ENCODE measurements at regions not wholly inside any gene's neighbourhood (a gene's known extent, or its start where the extent isn't known, plus 50 kb on each side); places are given as distances from the start of the nearest gene placed in this dataset.

DNA sequence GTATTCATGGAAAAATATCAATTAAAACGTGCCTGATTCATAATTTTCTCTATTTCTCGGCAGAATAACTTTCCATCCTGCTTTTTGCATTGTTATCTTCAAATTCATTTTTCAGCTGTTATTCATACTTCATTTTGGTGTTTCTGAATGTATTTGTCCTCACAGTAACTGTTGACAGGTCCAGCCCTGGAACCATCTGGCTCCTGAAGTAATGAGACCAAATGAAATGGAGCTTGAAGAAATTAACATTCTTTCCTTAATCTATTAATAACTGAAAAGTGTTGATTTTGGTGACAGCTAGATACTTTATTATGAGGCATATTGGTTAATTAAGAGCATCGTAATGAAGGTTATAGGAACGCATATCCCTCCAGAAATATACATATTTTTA lies 257.0 kb upstream of the MINDY3 start:
- no peak for DNase-seq
- no peak overlapping the region for H3K27ac ChIP-seq
- no peaks in the 10 kb centered on the region for H3K4me1 ChIP-seq (ENCODE audit: insufficient read depth)
- H3K27me3 ChIP-seq (replicated peaks; ENCODE audit: insufficient read depth) = no peaks in the 10 kb centered on the region
- no peak overlapping the region for H3K4me2 ChIP-seq (ENCODE audit: unreplicated experiment)
- no peaks in the 10 kb centered on the region for H3K36me3 ChIP-seq (ENCODE audit: low read depth)
- 0 to 2% methylated on average over 4 of the region's 4 CpGs for WGBS, 2 experiments (ENCODE audit: low coverage in 1 of 2, low lambda C conversion rate in 2 of 2, missing lambda C conversion rate in 2 of 2)
- H4K20me1 ChIP-seq (ENCODE audit: insufficient read depth) = no peaks in the 10 kb centered on the region
- no peaks in the 10 kb centered on the region for H3F3A ChIP-seq (ENCODE audit: insufficient read depth)
- no peak overlapping the region for H3K4me3 ChIP-seq
- TF ChIP-seq EZH2 (IDR thresholded peaks at IDR 0.05; ENCODE audit: insufficient read depth, poor library complexity, severe bottlenecking) = no peak
- TF ChIP-seq EZH2phosphoT487 (IDR thresholded peaks at IDR 0.05; ENCODE audit: insufficient read depth, low read depth) = no peak
- H3K79me2 ChIP-seq (ENCODE audit: insufficient read depth) = no peaks in the 10 kb centered on the region
- H3K9me3 ChIP-seq (ENCODE audit: low read depth) = no peaks in the 10 kb centered on the region
- H3K9ac ChIP-seq = no peak overlapping the region
- no peaks in the 10 kb centered on the region for H3K9me2 ChIP-seq (ENCODE audit: insufficient read depth)
- H2AFZ ChIP-seq = no peak overlapping the region
- in situ Hi-C loops (cut with MboI) = no loop called here

DNA sequence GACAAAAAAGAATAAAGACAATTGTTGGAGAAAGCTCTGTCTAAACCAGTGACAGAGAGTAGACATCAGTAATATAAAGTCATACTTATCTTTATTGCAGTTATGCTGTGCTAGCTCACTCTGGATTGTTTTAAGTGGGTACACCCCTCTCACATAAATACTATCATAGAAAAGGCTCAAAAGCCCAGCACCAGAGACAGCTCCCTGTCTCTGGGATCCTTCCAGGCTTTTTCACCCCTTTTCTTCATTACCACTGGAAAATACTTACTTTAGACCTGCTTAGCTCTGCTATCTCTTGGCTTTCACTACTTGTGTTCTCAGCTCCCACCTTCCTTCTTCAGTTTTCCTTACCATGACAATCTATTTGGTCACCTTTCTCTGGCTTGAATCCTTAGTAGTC lies 259.1 kb upstream of the MINDY3 start:
- Histone ChIP-seq H3K4me2 (ENCODE audit: unreplicated experiment) (no peak overlapping the region), H3K4me3 (no peak overlapping the region), H4K20me1 (ENCODE audit: insufficient read depth) (no peaks in the 10 kb centered on the region), H3K27me3 (replicated peaks; ENCODE audit: insufficient read depth) (no peaks in the 10 kb centered on the region), H3K36me3 (ENCODE audit: low read depth) (no peaks in the 10 kb centered on the region), H2AFZ (no peak overlapping the region), H3K9me2 (ENCODE audit: insufficient read depth) (no peaks in the 10 kb centered on the region), H3K27ac (no peak overlapping the region), H3F3A (ENCODE audit: insufficient read depth) (no peaks in the 10 kb centered on the region), H3K9me3 (ENCODE audit: low read depth) (no peaks in the 10 kb centered on the region), H3K4me1 (ENCODE audit: insufficient read depth) (no peaks in the 10 kb centered on the region), H3K79me2 (ENCODE audit: insufficient read depth) (no peaks in the 10 kb centered on the region), H3K9ac (no peak overlapping the region)
- in situ Hi-C loops (cut with MboI) = no loop called here
- no peak for DNase-seq
- TF ChIP-seq EZH2 (IDR thresholded peaks at IDR 0.05; ENCODE audit: insufficient read depth, poor library complexity, severe bottlenecking) (no peak), EZH2phosphoT487 (IDR thresholded peaks at IDR 0.05; ENCODE audit: insufficient read depth, low read depth) (no peak)

DNA sequence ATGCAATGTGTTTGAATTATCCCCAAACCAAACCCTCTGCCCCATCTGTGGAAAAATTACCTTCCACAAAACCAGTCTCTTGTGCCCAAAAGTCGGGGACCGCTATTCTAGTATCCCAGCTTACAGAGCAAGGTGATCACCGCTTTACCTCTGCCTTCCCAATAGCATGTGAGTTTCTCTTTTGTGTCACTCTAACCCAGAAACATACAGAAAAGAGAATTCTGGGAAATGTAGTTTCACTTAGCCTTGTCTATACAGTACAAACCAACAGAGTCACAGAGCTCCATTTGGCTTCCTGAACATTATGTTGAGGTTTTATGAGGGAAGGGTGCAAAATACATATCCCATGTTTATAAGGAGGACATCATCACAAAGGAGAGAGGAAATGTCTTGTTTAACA lies 260.3 kb upstream of the MINDY3 start:
- no peaks in the 10 kb centered on the region for H3K9me2 ChIP-seq (ENCODE audit: insufficient read depth)
- TF ChIP-seq EZH2 (IDR thresholded peaks at IDR 0.05; ENCODE audit: insufficient read depth, poor library complexity, severe bottlenecking) = no peak
- no peak for TF ChIP-seq EZH2phosphoT487 (IDR thresholded peaks at IDR 0.05; ENCODE audit: insufficient read depth, low read depth)
- H3K9me3 ChIP-seq (ENCODE audit: low read depth) = no peaks in the 10 kb centered on the region
- no peak for DNase-seq
- H3K4me3 ChIP-seq = no peak overlapping the region
- no peaks in the 10 kb centered on the region for H3K4me1 ChIP-seq (ENCODE audit: insufficient read depth)
- H3K4me2 ChIP-seq (ENCODE audit: unreplicated experiment) = no peak overlapping the region
- H4K20me1 ChIP-seq (ENCODE audit: insufficient read depth) = no peaks in the 10 kb centered on the region
- H3F3A ChIP-seq (ENCODE audit: insufficient read depth) = no peaks in the 10 kb centered on the region
- in situ Hi-C loops (cut with MboI) = no loop called here
- 56 to 62% methylated on average over 3 of the region's 3 CpGs for WGBS, 2 experiments (ENCODE audit: low coverage in 1 of 2, low lambda C conversion rate in 2 of 2, missing lambda C conversion rate in 2 of 2)
- no peaks in the 10 kb centered on the region for H3K36me3 ChIP-seq (ENCODE audit: low read depth)
- no peak overlapping the region for H3K27ac ChIP-seq
- H2AFZ ChIP-seq = no peak overlapping the region
- no peaks in the 10 kb centered on the region for H3K79me2 ChIP-seq (ENCODE audit: insufficient read depth)
- no peak overlapping the region for H3K9ac ChIP-seq
- H3K27me3 ChIP-seq (replicated peaks; ENCODE audit: insufficient read depth) = no peaks in the 10 kb centered on the region

DNA sequence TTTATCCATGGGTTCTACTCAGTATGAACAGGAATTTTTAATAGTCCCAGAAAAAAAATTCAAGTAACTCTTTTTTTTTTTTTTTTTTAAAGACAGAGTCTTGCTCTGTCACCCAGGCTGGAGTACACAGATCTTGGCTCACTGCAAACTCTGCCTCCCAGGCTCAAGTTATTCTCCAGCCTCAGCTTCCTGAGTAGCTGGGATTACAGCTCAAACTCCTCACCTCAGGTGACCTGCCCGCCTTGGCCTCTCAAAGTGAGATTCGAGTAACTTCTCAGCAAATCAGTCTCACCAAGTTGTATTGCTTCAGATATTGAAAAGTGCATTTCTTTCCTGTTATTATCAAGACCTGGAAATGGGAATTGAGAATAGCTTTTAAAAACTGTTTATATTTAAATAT lies 281.2 kb upstream of the MINDY3 start:
- Histone ChIP-seq H3K79me2 (ENCODE audit: insufficient read depth) (no peaks in the 10 kb centered on the region), H3K27me3 (replicated peaks; ENCODE audit: insufficient read depth) (no peaks in the 10 kb centered on the region), H3K36me3 (ENCODE audit: low read depth) (no peaks in the 10 kb centered on the region), H3K4me3 (no peak overlapping the region), H3K27ac (no peak overlapping the region), H3K4me2 (ENCODE audit: unreplicated experiment) (no peak overlapping the region), H3F3A (ENCODE audit: insufficient read depth) (no peaks in the 10 kb centered on the region), H3K9me3 (ENCODE audit: low read depth) (no peaks in the 10 kb centered on the region), H3K9me2 (ENCODE audit: insufficient read depth) (no peaks in the 10 kb centered on the region), H3K9ac (no peak overlapping the region), H2AFZ (no peak overlapping the region), H4K20me1 (ENCODE audit: insufficient read depth) (no peaks in the 10 kb centered on the region), H3K4me1 (ENCODE audit: insufficient read depth) (no peaks in the 10 kb centered on the region)
- no peak for DNase-seq
- WGBS, 2 experiments (ENCODE audit: low coverage in 1 of 2, low lambda C conversion rate in 2 of 2, missing lambda C conversion rate in 2 of 2) = 3 to 6% methylated on average over 2 of the region's 2 CpGs
- in situ Hi-C loops (cut with MboI) = no loop called here
- TF ChIP-seq EZH2 (IDR thresholded peaks at IDR 0.05; ENCODE audit: insufficient read depth, poor library complexity, severe bottlenecking) (no peak), EZH2phosphoT487 (IDR thresholded peaks at IDR 0.05; ENCODE audit: insufficient read depth, low read depth) (no peak)

DNA sequence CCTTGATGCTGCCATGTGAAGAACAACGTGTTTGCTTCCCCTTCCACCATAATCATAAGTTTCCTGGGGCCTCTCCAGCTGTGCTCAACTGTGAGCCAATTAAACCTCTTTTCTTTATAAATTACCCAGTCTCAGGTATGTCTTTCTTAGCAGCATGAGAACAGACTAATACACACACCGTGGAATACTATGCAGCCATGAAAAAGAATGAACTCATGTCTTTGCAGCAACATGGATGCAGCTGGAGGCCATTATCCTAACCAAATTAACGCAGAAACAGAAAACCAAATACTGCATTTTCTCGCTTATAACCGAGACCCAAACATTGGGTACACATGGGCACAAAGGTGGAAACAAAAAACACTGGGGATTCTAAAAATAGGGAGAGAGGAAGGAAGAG lies 286.7 kb upstream of the MINDY3 start:
- Histone ChIP-seq H3F3A (ENCODE audit: insufficient read depth) (no peaks in the 10 kb centered on the region), H3K9ac (no peak overlapping the region), H3K9me2 (ENCODE audit: insufficient read depth) (no peaks in the 10 kb centered on the region), H3K79me2 (ENCODE audit: insufficient read depth) (no peaks in the 10 kb centered on the region), H3K27me3 (replicated peaks; ENCODE audit: insufficient read depth) (no peaks in the 10 kb centered on the region), H3K36me3 (ENCODE audit: low read depth) (no peaks in the 10 kb centered on the region), H2AFZ (no peak overlapping the region), H3K4me2 (ENCODE audit: unreplicated experiment) (no peak overlapping the region), H3K4me3 (no peak overlapping the region), H4K20me1 (ENCODE audit: insufficient read depth) (no peaks in the 10 kb centered on the region), H3K9me3 (ENCODE audit: low read depth) (no peaks in the 10 kb centered on the region), H3K27ac (no peak overlapping the region), H3K4me1 (ENCODE audit: insufficient read depth) (no peaks in the 10 kb centered on the region)
- TF ChIP-seq EZH2 (IDR thresholded peaks at IDR 0.05; ENCODE audit: insufficient read depth, poor library complexity, severe bottlenecking) (no peak), EZH2phosphoT487 (IDR thresholded peaks at IDR 0.05; ENCODE audit: insufficient read depth, low read depth) (no peak)
- in situ Hi-C loops (cut with MboI) = no loop called here
- DNase-seq = no peak
- WGBS, 2 experiments (ENCODE audit: low coverage in 1 of 2, low lambda C conversion rate in 2 of 2, missing lambda C conversion rate in 2 of 2) = 30 to 38% methylated on average over 5 of the region's 5 CpGs
